Embryonic facial prominence (tissue), 1 donor: ENCODE measurements at regions not wholly inside any gene's neighbourhood (a gene's known extent, or its start where the extent isn't known, plus 50 kb on each side); places are given as distances from the start of the nearest gene placed in this dataset.

Experiments
- DNase-seq: peaks from one replicate; pipeline ENCODE4 v3.0.0-alpha.2; 2016; ENCODE audit errors: extremely low spot score

- DNase-seq, result no peak
Observed at GRCh38 chr12:78403681-78404080, 460.9 kb upstream of the SYT1 start.

- no peak for DNase-seq
Observed at GRCh38 chr12:78406213-78406612, 458.4 kb upstream of the SYT1 start.

GRCh38 chr12:78406828-78407227, 457.7 kb upstream of the SYT1 start:
- no peak for DNase-seq

- DNase-seq, result no peak
Observed at GRCh38 chr12:78407722-78408121, 456.9 kb upstream of the SYT1 start.

GRCh38 chr12:78414071-78414470, 450.5 kb upstream of the SYT1 start:
- DNase-seq, result no peak

- no peak for DNase-seq
Observed at GRCh38 chr12:78418919-78419318, 445.7 kb upstream of the SYT1 start.

GRCh38 chr12:78419513-78419912, 445.1 kb upstream of the SYT1 start:
- DNase-seq, result no peak

GRCh38 chr12:78420991-78421390, 443.6 kb upstream of the SYT1 start:
- DNase-seq, result no peak

- DNase-seq, result no peak
Observed at GRCh38 chr12:78430551-78430950, 434.0 kb upstream of the SYT1 start.

GRCh38 chr12:78431931-78432330, 432.6 kb upstream of the SYT1 start:
- no peak for DNase-seq

- DNase-seq, result no peak
Observed at GRCh38 chr12:78439666-78440065, 424.9 kb upstream of the SYT1 start.

- no peak for DNase-seq
Observed at GRCh38 chr12:78441737-78442453, 422.7 kb upstream of the SYT1 start.

GRCh38 chr12:78442454-78442801, 422.1 kb upstream of the SYT1 start:
- no peak for DNase-seq

- DNase-seq, result no peak
Observed at GRCh38 chr12:78446555-78446954, 418.0 kb upstream of the SYT1 start.

- no peak for DNase-seq
Observed at GRCh38 chr12:78447373-78447772, 417.2 kb upstream of the SYT1 start.

GRCh38 chr12:78448692-78449091, 415.9 kb upstream of the SYT1 start:
- DNase-seq, result no peak

GRCh38 chr12:78455991-78456390, 408.6 kb upstream of the SYT1 start:
- no peak for DNase-seq

- no peak for DNase-seq
Observed at GRCh38 chr12:78457938-78458337, 406.6 kb upstream of the SYT1 start.

GRCh38 chr12:78470354-78471195, 394.0 kb upstream of the SYT1 start:
- DNase-seq, result no peak

GRCh38 chr12:78473136-78473535, 391.4 kb upstream of the SYT1 start:
- no peak for DNase-seq

GRCh38 chr12:78473561-78473960, 391.0 kb upstream of the SYT1 start:
- no peak for DNase-seq

- DNase-seq, result no peak
Observed at GRCh38 chr12:78483767-78484315, 380.7 kb upstream of the SYT1 start.

GRCh38 chr12:78489990-78490389, 374.6 kb upstream of the SYT1 start:
- DNase-seq, result no peak
